H1 (cell line): ENCODE measurements at regions not wholly inside any gene's neighbourhood (a gene's known extent, or its start where the extent isn't known, plus 50 kb on each side); places are given as distances from the start of the nearest gene placed in this dataset.

ENCODE experiments used
- CEBPB ChIP-seq: IDR thresholded peaks from 2 replicates; pipeline ENCODE4 v1.6.1; 2012; ENCODE audit warnings: low read depth, low read length
- CHD2 ChIP-seq: IDR thresholded peaks from 2 replicates; pipeline ENCODE4 v1.6.1; 2012; ENCODE audit warnings: low read length, improper control_type of control experiment
- FOSL1 ChIP-seq: IDR thresholded peaks from 2 replicates; pipeline ENCODE4 v1.6.1; 2011; ENCODE audit warnings: mild to moderate bottlenecking, low read depth, low read length, moderate library complexity; ENCODE audit not compliant: insufficient read depth
- JUND ChIP-seq: IDR thresholded peaks from 2 replicates; pipeline ENCODE4 v1.6.1; 2011; ENCODE audit warnings: mild to moderate bottlenecking, improper control_type of control experiment, low read length
- MAFK ChIP-seq: IDR thresholded peaks from 2 replicates; pipeline ENCODE4 v1.6.1; 2012; ENCODE audit warnings: low read depth, mild to moderate bottlenecking, improper control_type of control experiment, low read length
- RFX5 ChIP-seq: IDR thresholded peaks from 2 replicates; pipeline ENCODE4 v1.6.1; 2011; ENCODE audit warnings: low read depth, low read length, improper control_type of control experiment, borderline replicate concordance
- RXRA ChIP-seq: IDR thresholded peaks from 2 replicates; pipeline ENCODE4 v1.6.1; 2011; ENCODE audit warnings: low read depth, mild to moderate bottlenecking, low read length, moderate library complexity; ENCODE audit not compliant: insufficient read depth
- SIN3A ChIP-seq, 2 experiments: IDR thresholded peaks in 1 of 2; conservative IDR thresholded peaks in 1 of 2; 2 replicates each; pipeline ENCODE4 v1.6.1; 2011 to 2012; ENCODE audit warnings: low read length in 2 of 2, improper control_type of control experiment in 1 of 2, low read depth in 1 of 2, mild to moderate bottlenecking in 1 of 2

- TF ChIP-seq FOSL1 (no peak), SIN3A (conservative IDR thresholded peaks at IDR 0.05 in 1 of 2, IDR thresholded peaks at IDR 0.05 in 1 of 2; ENCODE audit: low read depth in 1 of 2, low read length in 2 of 2) (no peak), CEBPB (no peak), RFX5 (no peak), CHD2 (no peak), MAFK (no peak), RXRA (no peak), JUND (no peak)
These were observed 236.4 kb downstream of the KLF13 start (continued) for GRCh38 chr15:31563001-31563400.
